ENCODE measurements at regions not wholly inside any gene's neighbourhood (a gene's known extent, or its start where the extent isn't known, plus 50 kb on each side); places are given as distances from the start of the nearest gene placed in this dataset.
A peak's percentile ranks its signal among the peaks of the same experiment; 100 is the strongest.

DNA sequence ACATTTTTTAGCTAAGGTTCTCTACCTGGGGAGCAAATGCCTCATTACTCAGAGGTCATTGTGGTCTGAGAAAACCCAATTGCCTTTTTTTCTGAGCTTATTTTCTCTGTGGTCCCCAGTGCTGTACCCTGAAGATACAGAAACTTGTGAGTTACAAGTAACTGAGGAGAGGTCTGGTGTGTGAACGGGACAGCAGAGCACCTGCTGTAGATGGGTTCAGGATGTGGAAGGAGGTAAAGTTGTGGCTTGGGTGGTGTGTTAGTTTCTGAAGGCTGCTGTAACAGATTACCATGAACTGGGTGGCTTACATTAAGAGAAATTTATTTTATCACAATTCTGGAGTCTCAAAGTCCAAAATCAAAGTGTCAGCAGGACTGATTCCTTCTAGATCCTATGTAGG, 449.1 kb upstream of the NRP1 start:
- Histone ChIP-seq H3K27me3 (no peaks in the 10 kb centered on the region), H3K27ac (no peak overlapping the region), H3K9ac (no peak overlapping the region), H3K36me3 (no peaks in the 10 kb centered on the region), H4K20me1 (no peaks in the 10 kb centered on the region), H3K4me2 (no peak overlapping the region), H3K4me1 (no peaks in the 10 kb centered on the region), H3K4me3 (no peak overlapping the region), H3K9me3 (replicated peaks in 1 of 11) (peaks cover 0 to 8% (median 0%) of the 10 kb centered on the region in 11 experiments; a peak in 2 of 22 replicates)
- no peak for TF ChIP-seq Cebpa-rat (IDR thresholded peaks at IDR 0.05)

DNA sequence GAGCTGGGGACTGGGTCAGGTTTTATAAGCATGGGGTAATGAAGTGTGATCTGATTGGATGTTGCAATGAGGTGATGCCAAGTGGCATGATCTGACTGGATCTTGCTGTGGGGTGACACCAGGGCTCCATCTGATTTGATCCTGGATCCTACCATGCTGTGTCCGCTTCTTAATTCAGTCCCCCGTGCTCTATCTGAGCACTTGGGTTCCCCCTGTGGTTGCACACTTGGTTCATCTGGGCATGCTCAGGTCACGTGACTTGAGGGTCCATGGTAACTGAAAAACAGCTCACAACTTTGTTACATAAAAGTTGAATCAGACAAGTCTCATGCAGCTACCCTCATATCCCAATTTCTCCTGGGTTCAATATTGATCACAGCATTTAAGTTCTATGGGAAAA, 448.6 kb upstream of the NRP1 start:
- no peak for TF ChIP-seq Cebpa-rat (IDR thresholded peaks at IDR 0.05)
- Histone ChIP-seq H3K9ac (no peak overlapping the region), H4K20me1 (no peaks in the 10 kb centered on the region), H3K4me3 (no peak overlapping the region), H3K4me1 (no peaks in the 10 kb centered on the region), H3K27ac (no peak overlapping the region), H3K27me3 (no peaks in the 10 kb centered on the region), H3K36me3 (no peaks in the 10 kb centered on the region), H3K4me2 (no peak overlapping the region), H3K9me3 (replicated peaks in 1 of 11) (peaks cover 0 to 8% (median 0%) of the 10 kb centered on the region in 11 experiments; a peak in 2 of 22 replicates)

DNA sequence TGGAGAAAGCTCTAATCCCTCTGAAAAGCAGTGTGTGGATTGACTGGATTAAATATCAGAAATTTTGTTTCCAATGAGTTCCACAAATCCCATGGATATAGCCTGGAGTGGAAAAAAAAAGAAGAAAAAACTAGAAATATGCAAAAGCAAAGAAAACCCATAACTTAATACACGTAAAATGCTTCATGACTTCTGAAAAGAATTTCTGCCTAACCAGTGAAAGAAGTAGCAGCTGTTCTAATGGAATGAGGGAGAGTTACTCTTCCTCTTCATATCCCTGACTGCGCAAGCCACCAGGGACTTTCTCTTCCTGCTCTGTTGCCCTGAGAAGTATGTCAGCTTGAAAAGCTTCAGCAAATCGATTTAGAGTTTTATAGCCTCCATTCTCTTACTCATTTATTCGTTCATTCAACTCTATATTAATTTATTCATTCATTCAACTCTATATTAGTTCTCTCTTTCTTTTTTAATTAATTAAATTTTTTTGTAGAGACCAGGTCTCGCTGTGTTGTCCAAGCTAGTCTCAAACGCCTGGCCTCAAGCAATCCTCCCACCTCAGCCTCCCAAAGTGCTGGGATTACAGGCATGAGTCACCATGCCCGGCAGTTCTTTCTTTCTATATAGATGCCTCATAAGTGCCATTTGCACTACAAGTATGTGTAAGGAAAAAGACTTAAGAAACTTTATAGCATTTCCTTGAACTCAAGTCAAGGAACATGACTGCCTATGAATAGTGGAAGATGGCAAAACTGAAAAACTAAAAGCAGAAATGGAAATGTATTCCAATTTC, 447.3 kb upstream of the NRP1 start:
- no peaks in the 10 kb centered on the region for H4K20me1 ChIP-seq
- peaks cover 0 to 8% (median 0%) of the 10 kb centered on the region in 11 experiments; a peak in 2 of 22 replicates for H3K9me3 ChIP-seq (replicated peaks in 1 of 11)
- H3K4me1 ChIP-seq: no peaks in the 10 kb centered on the region
- no peak overlapping the region for H3K9ac ChIP-seq
- H3K36me3 ChIP-seq: no peaks in the 10 kb centered on the region
- no peaks in the 10 kb centered on the region for H3K27me3 ChIP-seq
- no peak for TF ChIP-seq Cebpa-rat (IDR thresholded peaks at IDR 0.05)
- no peak overlapping the region for H3K27ac ChIP-seq
- no peak overlapping the region for H3K4me2 ChIP-seq
- H3K4me3 ChIP-seq: no peak overlapping the region

DNA sequence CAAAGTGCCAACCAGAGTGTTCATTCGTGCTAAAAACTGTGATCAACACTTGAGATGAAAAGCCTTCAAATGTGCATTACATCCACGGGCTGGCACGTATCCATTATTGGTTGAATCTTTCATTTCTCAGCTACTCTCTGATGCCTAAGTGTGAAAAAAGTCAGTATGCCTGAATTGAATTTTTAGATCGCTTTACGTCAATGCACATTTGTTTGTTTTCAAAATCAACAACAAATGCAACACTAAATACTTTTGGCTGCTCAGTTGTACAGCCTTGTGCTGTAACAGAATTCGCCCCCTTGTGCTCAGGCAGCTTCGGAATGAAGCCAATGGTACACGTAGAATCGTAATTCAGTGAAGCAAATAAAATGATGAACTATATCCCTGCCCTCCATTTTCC, 446.5 kb upstream of the NRP1 start:
- Histone ChIP-seq H3K36me3 (no peaks in the 10 kb centered on the region), H3K4me2 (no peak overlapping the region), H3K4me3 (no peak overlapping the region), H3K27ac (no peak overlapping the region), H3K9ac (no peak overlapping the region), H3K4me1 (no peaks in the 10 kb centered on the region), H4K20me1 (no peaks in the 10 kb centered on the region), H3K9me3 (replicated peaks in 1 of 11) (peaks cover 0 to 8% (median 0%) of the 10 kb centered on the region in 11 experiments; a peak in 2 of 22 replicates), H3K27me3 (no peaks in the 10 kb centered on the region)
- TF ChIP-seq Cebpa-rat (IDR thresholded peaks at IDR 0.05): no peak

DNA sequence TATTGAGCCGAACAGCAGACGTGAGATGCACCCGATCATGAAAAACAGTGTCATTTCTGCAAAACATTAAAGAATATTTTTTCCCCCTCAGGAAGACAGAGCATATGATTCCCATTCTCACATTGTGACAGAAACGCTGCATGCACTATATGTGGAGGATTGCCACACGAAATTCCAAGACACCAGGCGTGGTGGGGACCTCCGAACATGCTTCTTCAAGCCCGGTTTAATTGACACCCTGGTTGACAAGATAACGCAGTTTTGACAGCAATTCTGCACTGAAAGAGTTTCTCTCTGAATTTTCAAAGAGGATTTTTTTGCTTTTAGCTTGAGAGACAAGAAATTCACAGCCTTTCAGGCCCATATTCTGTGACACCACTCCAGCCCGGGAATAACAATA, 442.8 kb upstream of the NRP1 start:
- Histone ChIP-seq H3K27me3 (no peaks in the 10 kb centered on the region), H3K36me3 (no peaks in the 10 kb centered on the region), H3K9me3 (replicated peaks in 1 of 11) (peaks cover 0 to 10% (median 0%) of the 10 kb centered on the region in 11 experiments; a peak in 5 of 22 replicates), H4K20me1 (no peaks in the 10 kb centered on the region), H3K4me3 (no peak overlapping the region), H3K4me1 (peaks cover 0 to 13% (median 0%) of the 10 kb centered on the region in 10 experiments; a peak in 4 of 20 replicates), H3K4me2 (no peak overlapping the region), H3K27ac (no peak overlapping the region), H3K9ac (no peak overlapping the region)
- no peak for TF ChIP-seq Cebpa-rat (IDR thresholded peaks at IDR 0.05)

DNA sequence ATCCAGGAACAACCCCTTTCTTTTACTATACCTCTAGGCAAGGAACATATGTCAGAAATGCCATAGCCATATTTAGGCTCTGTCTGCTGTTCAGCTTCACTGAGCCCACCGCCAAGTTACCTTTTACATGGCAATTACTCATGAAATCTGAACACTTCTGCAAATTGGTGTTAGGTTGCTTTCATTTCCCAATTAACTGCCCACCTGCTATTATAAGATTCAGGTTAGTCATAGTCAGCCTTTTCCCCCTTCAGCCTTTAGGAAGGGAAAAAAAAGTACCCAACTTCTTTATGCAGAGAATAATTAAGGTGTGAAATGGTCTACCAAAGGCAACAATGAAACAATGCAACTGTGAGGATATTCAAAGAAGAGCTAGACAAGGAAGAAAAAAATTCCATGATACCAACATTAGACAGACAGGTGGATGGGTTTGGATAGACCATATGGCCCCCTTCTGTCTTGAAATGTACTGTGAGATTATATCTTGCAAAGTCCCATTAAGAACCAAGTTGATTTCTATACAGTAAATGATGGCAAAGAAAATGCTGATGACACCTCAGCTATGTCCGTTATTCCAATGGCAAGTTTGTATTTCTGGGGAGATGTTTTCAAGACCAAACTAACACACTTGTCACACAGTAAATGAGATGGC, 442.1 kb upstream of the NRP1 start:
- Histone ChIP-seq H3K9ac (no peak overlapping the region), H3K27me3 (no peaks in the 10 kb centered on the region), H3K4me3 (no peak overlapping the region), H3K4me1 (peaks cover 0 to 13% (median 0%) of the 10 kb centered on the region in 10 experiments; a peak in 4 of 20 replicates), H3K4me2 (no peak overlapping the region), H3K9me3 (replicated peaks in 1 of 11) (peaks cover 0 to 10% (median 0%) of the 10 kb centered on the region in 11 experiments; a peak in 5 of 22 replicates), H3K27ac (no peak overlapping the region), H3K36me3 (no peaks in the 10 kb centered on the region), H4K20me1 (no peaks in the 10 kb centered on the region)
- no peak for TF ChIP-seq Cebpa-rat (IDR thresholded peaks at IDR 0.05)

DNA sequence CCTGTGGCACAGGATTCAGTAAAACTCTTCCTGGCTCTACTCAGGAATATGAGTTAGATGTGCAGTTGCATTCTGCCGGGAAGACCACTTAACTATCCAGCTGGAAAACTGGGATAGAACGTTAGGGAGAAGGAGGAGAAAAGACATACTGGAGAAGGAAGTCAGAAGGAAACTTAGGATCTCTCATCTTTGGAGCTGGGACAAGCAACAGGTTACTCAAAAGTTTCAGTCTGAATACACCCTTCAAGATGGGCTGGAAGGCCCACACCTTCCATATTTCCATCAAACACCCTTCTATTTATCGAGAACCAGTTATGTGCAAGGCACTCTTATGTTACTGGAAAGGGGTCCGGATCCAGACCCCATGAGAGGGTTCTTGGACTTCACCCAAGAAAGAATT, 440.4 kb upstream of the NRP1 start:
- Histone ChIP-seq H3K27ac (no peak overlapping the region), H3K4me1 (peaks cover 0 to 13% (median 0%) of the 10 kb centered on the region in 10 experiments; a peak in 4 of 20 replicates), H3K36me3 (no peaks in the 10 kb centered on the region), H3K4me3 (no peak overlapping the region), H3K9me3 (replicated peaks in 1 of 11) (peaks cover 0 to 10% (median 0%) of the 10 kb centered on the region in 11 experiments; a peak in 5 of 22 replicates), H4K20me1 (no peaks in the 10 kb centered on the region), H3K4me2 (no peak overlapping the region), H3K27me3 (no peaks in the 10 kb centered on the region), H3K9ac (no peak overlapping the region)
- TF ChIP-seq Cebpa-rat (IDR thresholded peaks at IDR 0.05): no peak

DNA sequence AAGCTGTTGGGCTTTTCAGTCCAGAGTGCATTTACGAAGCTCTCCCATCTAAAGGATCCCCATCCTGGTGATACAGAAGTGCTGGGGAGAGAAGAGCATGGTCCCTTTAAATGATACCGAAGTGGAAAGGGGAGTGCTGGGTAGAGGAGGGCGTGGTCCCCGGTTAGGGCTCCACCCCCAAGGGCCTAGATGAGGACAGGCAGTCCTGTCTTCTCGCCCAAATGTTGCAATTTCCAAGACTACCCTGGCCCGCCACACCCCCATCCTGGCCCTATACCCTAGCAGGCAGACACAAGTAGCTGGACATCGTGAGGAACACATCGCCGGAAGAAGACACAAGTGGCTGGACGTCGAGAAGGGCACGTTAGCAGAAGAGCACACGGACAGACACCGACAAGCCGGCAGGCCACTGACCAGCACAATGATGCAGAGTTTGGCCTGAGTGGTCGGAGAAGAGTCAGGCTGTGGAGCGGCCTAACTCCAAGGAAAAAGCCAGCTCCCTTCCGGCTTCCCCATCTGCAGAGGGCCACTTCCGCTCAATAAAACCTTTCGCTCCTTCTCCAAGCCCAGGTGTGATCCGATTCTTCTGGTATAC, 439.5 kb upstream of the NRP1 start:
- H3K9me3 ChIP-seq (replicated peaks in 1 of 11): peaks cover 0 to 10% (median 0%) of the 10 kb centered on the region in 11 experiments; a peak in 5 of 22 replicates
- no peaks in the 10 kb centered on the region for H3K27me3 ChIP-seq
- no peak overlapping the region for H3K9ac ChIP-seq
- no peaks in the 10 kb centered on the region for H3K36me3 ChIP-seq
- H3K27ac ChIP-seq: no peak overlapping the region
- H4K20me1 ChIP-seq: no peaks in the 10 kb centered on the region
- H3K4me3 ChIP-seq: no peak overlapping the region
- 0 out of 22 replicates have a peak overlapping the region, but pooled peaks of 1 of the 11 experiments have one; percentile 28 for H3K4me2 ChIP-seq
- no peak for TF ChIP-seq Cebpa-rat (IDR thresholded peaks at IDR 0.05)
- peaks cover 0 to 13% (median 0%) of the 10 kb centered on the region in 10 experiments; a peak in 4 of 20 replicates for H3K4me1 ChIP-seq

DNA sequence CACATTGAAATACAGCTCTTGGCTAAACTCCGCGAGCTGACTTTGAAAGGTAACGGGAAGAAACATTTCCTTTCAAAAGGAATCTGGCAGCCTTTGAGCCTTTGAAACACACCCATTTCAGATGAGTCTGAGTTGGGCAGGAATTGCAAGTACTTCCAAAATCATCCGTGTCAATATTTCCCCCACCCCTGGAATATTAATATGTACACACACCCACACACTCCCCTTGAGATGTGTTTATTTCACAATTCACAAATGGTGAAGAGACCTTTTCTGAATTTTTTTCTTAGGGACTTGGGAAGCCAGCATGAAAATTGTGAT, 438.7 kb upstream of the NRP1 start:
- Histone ChIP-seq H3K36me3 (no peaks in the 10 kb centered on the region), H3K9ac (no peak overlapping the region), H3K9me3 (replicated peaks in 1 of 11) (peaks cover 0 to 10% (median 0%) of the 10 kb centered on the region in 11 experiments; a peak in 5 of 22 replicates), H3K4me3 (no peak overlapping the region), H3K4me2 (peak overlapping the region in 2 of 11 experiments; percentile 28 to 46; a peak in 2 of 22 replicates), H3K27me3 (no peaks in the 10 kb centered on the region), H3K4me1 (peaks cover 0 to 13% (median 0%) of the 10 kb centered on the region in 10 experiments; a peak in 4 of 20 replicates), H3K27ac (no peak overlapping the region), H4K20me1 (no peaks in the 10 kb centered on the region)
- no peak for TF ChIP-seq Cebpa-rat (IDR thresholded peaks at IDR 0.05)

Data from BLaER1 treated with 17β-estradiol and CSF1 and Interleukin-3, amounts not matched to agents 10 nM and 100 nM (cell line).